Vagina (tissue), 2 donors: ENCODE measurements at regions not wholly inside any gene's neighbourhood (a gene's known extent, or its start where the extent isn't known, plus 50 kb on each side); places are given as distances from the start of the nearest gene placed in this dataset.

Source experiments
- DNase-seq, 2 donors: peaks; one replicate each; pipeline ENCODE4 v3.0.0-alpha.2; 2017; ENCODE audit errors: extremely low spot score in 2 of 2
- H3K27ac ChIP-seq: fragments of 200-600 bp; sonication (generic); one replicate; pipeline ENCODE4 v1.5.1; 2019
- H3K27me3 ChIP-seq: fragments of 200-600 bp; sonication (generic); one replicate; pipeline ENCODE4 v1.5.1; 2019
- H3K36me3 ChIP-seq, 2 donors: fragments of 200-600 bp; sonication (generic); one replicate each; pipeline ENCODE4 v1.5.1; 2017 to 2019
- H3K4me1 ChIP-seq: fragments of 200-600 bp; sonication (generic); one replicate; pipeline ENCODE4 v1.5.1; 2019
- H3K4me3 ChIP-seq, 2 donors: fragments of 200-600 bp; sonication (generic); 1 replicate in 1 of 2; 2 replicates in 1 of 2; pipeline ENCODE4 v1.5.1; 2016 to 2019
- H3K9me3 ChIP-seq: fragments of 200-600 bp; sonication (generic); one replicate; pipeline ENCODE4 v1.5.1; 2019
- CTCF ChIP-seq, 3 experiments: fragments of 450-650 bp in 2 of 3; fragments of 200-600 bp in 1 of 3; sonication (generic) in 1 of 3; IDR thresholded peaks; one replicate each; pipeline ENCODE4 v1.5.1; 2017 to 2019; ENCODE audit warnings: antibody characterized with exemption in 3 of 3, mild to moderate bottlenecking in 2 of 3, moderate library complexity in 2 of 3
- POLR2A ChIP-seq, 2 donors: fragments of 450-650 bp; IDR thresholded peaks; one replicate each; pipeline ENCODE4 v1.6.1; 2017; ENCODE audit warnings: antibody characterized with exemption in 2 of 2, mild to moderate bottlenecking in 2 of 2, moderate library complexity in 2 of 2
- POLR2AphosphoS5 ChIP-seq, 2 donors: sonication (generic); formaldehyde crosslinking; IDR thresholded peaks; one replicate each; pipeline ENCODE4 v1.9.0; 2017; ENCODE audit warnings: antibody characterized with exemption in 2 of 2, mild to moderate bottlenecking in 2 of 2, low read depth in 1 of 2; ENCODE audit not compliant: insufficient read depth in 1 of 2
- intact Hi-C: fragments of 100-400 bp; cut with DNase I; formaldehyde crosslinking; loops from one replicate; pipeline ENCODE4 v1.15.1; 2023

GRCh38 chr18:4986677-4987076 lies 210.4 kb downstream of the AKAIN1 start:
- TF ChIP-seq CTCF (IDR thresholded peaks at IDR 0.05) (no peak), POLR2AphosphoS5 (IDR thresholded peaks at IDR 0.05; ENCODE audit: insufficient read depth in 1 of 2, low read depth in 1 of 2) (no peak), POLR2A (IDR thresholded peaks at IDR 0.05) (no peak)
- Histone ChIP-seq H3K4me3 (no peak overlapping the region), H3K4me1 (no peaks in the 10 kb centered on the region), H3K27ac (no peak overlapping the region), H3K27me3 (no peaks in the 10 kb centered on the region), H3K9me3 (no peaks in the 10 kb centered on the region), H3K36me3 (no peaks in the 10 kb centered on the region)
- intact Hi-C loops: no loop called here
- no peak for DNase-seq

GRCh38 chr18:4986066-4986465 lies 211.0 kb downstream of the AKAIN1 start:
- TF ChIP-seq POLR2AphosphoS5 (IDR thresholded peaks at IDR 0.05; ENCODE audit: insufficient read depth in 1 of 2, low read depth in 1 of 2) (no peak), POLR2A (IDR thresholded peaks at IDR 0.05) (no peak)
- H3K27me3 ChIP-seq: no peaks in the 10 kb centered on the region
- no peak overlapping the region for H3K4me3 ChIP-seq
- no peak for DNase-seq
- H3K36me3 ChIP-seq: no peaks in the 10 kb centered on the region
- H3K4me1 ChIP-seq: no peaks in the 10 kb centered on the region
- H3K9me3 ChIP-seq: no peaks in the 10 kb centered on the region
- intact Hi-C loops: no loop called here
- no peak overlapping the region for H3K27ac ChIP-seq

GRCh38 chr18:4961121-4961909 lies 235.7 kb downstream of the AKAIN1 start:
- Histone ChIP-seq H3K27ac (no peak overlapping the region), H3K4me1 (no peaks in the 10 kb centered on the region), H3K4me3 (no peak overlapping the region), H3K9me3 (no peaks in the 10 kb centered on the region), H3K27me3 (no peaks in the 10 kb centered on the region), H3K36me3 (no peaks in the 10 kb centered on the region)
- no peak for DNase-seq
- no peak for TF ChIP-seq POLR2AphosphoS5 (IDR thresholded peaks at IDR 0.05; ENCODE audit: insufficient read depth in 1 of 2, low read depth in 1 of 2)
- TF ChIP-seq POLR2A (IDR thresholded peaks at IDR 0.05): no peak
- TF ChIP-seq CTCF (IDR thresholded peaks at IDR 0.05): no peak
- intact Hi-C loops: no loop called here

- Histone ChIP-seq H3K36me3 (no peaks in the 10 kb centered on the region), H3K27ac (no peak overlapping the region), H3K27me3 (no peaks in the 10 kb centered on the region), H3K4me1 (no peaks in the 10 kb centered on the region), H3K4me3 (no peak overlapping the region), H3K9me3 (no peaks in the 10 kb centered on the region)
- intact Hi-C loops: no loop called here
- no peak for DNase-seq
- TF ChIP-seq CTCF (IDR thresholded peaks at IDR 0.05) (no peak), POLR2AphosphoS5 (IDR thresholded peaks at IDR 0.05; ENCODE audit: insufficient read depth in 1 of 2, low read depth in 1 of 2) (no peak), POLR2A (IDR thresholded peaks at IDR 0.05) (no peak)
Measured at GRCh38 chr18:4960578-4960977, 236.5 kb downstream of the AKAIN1 start.

- H3K27me3 ChIP-seq: no peaks in the 10 kb centered on the region
- TF ChIP-seq CTCF (IDR thresholded peaks at IDR 0.05) (no peak), POLR2AphosphoS5 (IDR thresholded peaks at IDR 0.05; ENCODE audit: insufficient read depth in 1 of 2, low read depth in 1 of 2) (no peak)
- H3K9me3 ChIP-seq: no peaks in the 10 kb centered on the region
- H3K4me3 ChIP-seq: no peak overlapping the region
- no peak overlapping the region for H3K27ac ChIP-seq
- no peak for DNase-seq
- no peaks in the 10 kb centered on the region for H3K4me1 ChIP-seq
- H3K36me3 ChIP-seq: no peaks in the 10 kb centered on the region
- intact Hi-C loops: no loop called here
Measured at GRCh38 chr18:4931209-4931608, 265.8 kb downstream of the AKAIN1 start.
